ENCODE measurements at regions not wholly inside any gene's neighbourhood (a gene's known extent, or its start where the extent isn't known, plus 50 kb on each side); places are given as distances from the start of the nearest gene placed in this dataset.

DNA sequence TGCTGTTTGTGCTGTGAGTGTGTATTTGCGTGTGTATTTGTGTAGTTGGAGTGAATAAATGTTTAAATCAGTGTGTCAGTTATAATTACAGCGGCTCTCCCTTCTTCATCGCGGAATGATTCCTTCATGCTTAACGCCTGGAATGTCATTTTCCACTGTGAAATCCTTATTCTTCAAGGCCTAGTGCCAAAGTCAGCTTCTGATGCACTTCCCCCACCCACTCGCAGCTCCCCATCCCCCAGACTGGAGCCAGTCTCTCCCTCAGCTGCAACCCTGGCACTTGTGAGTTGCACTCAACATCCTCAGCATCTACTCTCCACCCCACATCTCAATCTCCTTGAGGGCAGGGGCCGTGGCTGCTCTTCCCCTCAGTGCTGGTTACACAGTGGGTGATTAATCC lies 583.0 kb downstream of the BCOR start:
- TF ChIP-seq ZNF274 (IDR thresholded peaks at IDR 0.05; ENCODE audit: low read depth, low read length): no peak
- H3K4me3 ChIP-seq (ENCODE audit: low read length): no peak overlapping the region

DNA sequence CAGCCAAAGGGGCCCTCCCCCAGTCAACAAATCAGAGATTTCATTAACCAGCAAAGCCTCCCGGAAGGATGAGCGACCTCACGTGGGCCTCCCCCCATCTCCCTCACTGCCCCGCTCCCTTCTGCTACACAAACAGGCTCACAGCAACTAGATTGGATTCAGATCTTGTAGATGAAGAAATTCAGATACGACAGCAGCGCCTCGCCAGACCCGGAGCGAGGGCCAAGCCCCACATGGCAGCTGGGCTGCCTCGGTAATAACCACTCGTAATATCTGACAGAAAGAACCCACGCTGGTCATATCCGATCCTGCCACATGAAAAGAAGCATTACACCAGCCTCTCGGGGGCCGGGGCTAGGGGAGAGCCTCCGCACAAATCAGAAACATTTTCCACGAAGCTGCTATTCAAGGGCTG lies 581.3 kb downstream of the BCOR start:
- H3K4me3 ChIP-seq (ENCODE audit: low read length): no peak overlapping the region
- TF ChIP-seq ZNF274 (IDR thresholded peaks at IDR 0.05; ENCODE audit: low read depth, low read length): no peak

DNA sequence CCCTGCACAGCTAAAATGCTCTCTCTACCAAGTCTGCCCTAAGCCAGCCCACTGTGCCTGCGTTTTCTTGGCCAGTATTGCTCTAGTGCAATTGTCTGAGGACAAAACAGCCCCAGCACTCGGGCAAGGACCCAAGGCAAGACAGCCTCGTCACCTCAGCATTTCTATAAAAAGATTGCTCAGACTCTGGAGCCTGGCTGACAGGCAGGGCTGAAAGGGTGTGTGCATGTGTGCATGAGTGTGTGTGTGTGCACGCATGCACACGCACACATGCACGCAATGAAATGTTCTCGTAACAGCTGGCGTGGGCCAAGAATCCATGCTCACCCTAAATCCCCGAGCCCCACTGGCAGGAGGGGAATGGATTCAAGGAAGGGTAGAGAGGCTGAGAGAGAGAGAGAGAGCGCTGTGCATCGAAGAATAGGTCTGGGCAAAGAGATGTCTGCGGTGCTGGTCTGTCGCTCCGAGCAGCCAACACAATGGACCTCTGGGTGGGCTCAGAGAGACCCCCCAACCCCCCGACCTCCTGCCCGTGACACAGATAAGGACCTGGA lies 579.2 kb downstream of the BCOR start:
- no peak for TF ChIP-seq ZNF274 (IDR thresholded peaks at IDR 0.05; ENCODE audit: low read depth, low read length)
- H3K4me3 ChIP-seq (ENCODE audit: low read length): no peak overlapping the region

DNA sequence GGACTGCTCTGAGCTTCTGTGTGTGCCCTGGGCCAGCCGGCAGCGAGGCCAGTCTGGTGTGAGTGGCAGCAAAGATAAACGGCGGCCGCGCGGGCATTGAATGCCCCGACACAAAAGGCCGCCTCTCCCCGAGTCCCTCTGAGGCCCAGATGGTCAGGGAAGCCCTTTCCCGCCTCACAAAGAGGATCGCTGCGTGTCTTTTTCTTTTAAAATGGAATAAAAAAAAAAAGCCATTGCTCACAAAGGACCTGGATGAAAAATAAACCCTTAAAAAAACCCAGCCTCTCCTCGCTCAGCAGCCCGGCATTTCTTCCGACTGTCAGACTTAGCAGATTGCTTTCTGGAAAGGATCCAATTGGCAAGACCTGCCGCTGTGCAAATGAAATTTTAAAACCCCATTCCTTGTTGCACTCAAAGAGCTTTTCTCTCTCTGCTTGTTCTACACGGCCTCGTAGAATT lies 578.7 kb downstream of the BCOR start:
- H3K4me3 ChIP-seq (ENCODE audit: low read length): no peak overlapping the region
- no peak for TF ChIP-seq ZNF274 (IDR thresholded peaks at IDR 0.05; ENCODE audit: low read depth, low read length)

DNA sequence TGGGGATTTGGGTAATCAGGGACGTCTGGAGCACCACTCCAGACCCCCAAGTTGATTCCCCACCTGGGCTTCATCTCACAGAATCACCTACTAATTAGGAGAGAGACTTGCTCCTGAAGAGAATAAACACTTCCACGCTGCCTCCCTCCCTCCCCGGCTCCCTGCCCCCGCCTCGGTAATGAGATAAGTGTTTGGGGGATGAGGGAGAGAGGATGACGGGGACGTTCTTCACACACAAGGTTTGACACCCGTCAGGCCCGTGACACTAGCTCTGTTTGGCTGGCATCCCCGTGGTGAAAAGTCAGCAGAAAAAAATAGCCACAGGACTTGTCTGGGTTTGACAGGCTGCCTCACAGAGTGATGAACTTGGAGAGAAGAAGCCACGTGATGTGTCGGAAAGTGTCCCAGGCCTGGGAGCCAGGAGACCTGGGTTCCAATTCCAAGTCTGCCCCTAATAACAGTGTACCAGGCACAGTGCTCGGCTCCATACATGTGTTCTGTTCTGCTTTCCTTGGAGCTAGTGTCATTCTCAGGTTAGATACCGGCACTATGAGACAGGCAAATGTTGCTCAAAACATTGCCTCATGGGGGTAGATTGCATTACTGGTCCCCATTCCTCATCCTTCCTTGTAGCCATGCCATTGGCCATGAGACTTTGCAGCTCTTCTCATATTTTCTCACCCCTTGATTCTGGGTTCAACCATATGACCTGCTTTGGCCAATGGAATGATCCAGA lies 578.0 kb downstream of the BCOR start:
- no peak for TF ChIP-seq ZNF274 (IDR thresholded peaks at IDR 0.05; ENCODE audit: low read depth, low read length)
- H3K4me3 ChIP-seq (ENCODE audit: low read length): no peak overlapping the region

DNA sequence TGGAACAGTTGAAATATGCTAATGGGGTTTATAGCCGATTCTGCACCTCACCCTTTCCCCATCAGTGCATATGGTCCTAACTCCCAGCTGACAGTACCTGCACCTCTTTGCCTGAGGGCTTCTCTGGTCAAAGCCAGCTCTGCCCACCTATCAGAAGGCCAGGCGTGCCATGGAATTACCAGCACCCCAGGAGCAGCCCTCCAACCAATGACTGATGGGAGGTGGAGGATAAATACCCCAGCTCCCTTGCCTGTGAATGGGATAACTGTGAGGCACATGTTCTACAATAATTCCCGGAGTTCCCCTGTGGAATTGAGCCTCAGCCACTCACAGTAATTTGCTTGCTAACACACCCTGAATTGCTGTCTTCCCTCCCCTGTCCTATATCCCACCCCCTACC lies 572.0 kb downstream of the BCOR start:
- H3K4me3 ChIP-seq (ENCODE audit: low read length): no peak overlapping the region
- no peak for TF ChIP-seq ZNF274 (IDR thresholded peaks at IDR 0.05; ENCODE audit: low read depth, low read length)

DNA sequence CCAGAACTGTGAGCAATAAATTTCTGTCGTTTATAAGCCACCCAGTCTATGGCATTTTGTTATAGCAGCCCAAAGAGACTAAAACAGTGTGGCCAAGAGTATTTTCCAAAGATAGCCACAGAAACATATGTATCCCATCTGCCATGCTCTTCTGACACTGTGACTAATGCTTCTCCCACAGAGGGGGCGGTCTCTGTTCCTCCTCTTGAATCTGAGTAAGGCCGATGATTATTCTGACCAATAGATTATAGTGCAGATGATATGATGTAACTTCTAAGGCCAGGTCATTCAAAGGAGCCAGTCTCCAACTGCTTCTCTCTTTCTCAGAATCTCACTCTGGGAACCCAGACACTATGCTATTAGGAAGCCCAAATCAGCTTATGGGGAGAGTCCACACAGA lies 570.7 kb downstream of the BCOR start:
- no peak overlapping the region for H3K4me3 ChIP-seq (ENCODE audit: low read length)
- TF ChIP-seq ZNF274 (IDR thresholded peaks at IDR 0.05; ENCODE audit: low read depth, low read length): no peak

DNA sequence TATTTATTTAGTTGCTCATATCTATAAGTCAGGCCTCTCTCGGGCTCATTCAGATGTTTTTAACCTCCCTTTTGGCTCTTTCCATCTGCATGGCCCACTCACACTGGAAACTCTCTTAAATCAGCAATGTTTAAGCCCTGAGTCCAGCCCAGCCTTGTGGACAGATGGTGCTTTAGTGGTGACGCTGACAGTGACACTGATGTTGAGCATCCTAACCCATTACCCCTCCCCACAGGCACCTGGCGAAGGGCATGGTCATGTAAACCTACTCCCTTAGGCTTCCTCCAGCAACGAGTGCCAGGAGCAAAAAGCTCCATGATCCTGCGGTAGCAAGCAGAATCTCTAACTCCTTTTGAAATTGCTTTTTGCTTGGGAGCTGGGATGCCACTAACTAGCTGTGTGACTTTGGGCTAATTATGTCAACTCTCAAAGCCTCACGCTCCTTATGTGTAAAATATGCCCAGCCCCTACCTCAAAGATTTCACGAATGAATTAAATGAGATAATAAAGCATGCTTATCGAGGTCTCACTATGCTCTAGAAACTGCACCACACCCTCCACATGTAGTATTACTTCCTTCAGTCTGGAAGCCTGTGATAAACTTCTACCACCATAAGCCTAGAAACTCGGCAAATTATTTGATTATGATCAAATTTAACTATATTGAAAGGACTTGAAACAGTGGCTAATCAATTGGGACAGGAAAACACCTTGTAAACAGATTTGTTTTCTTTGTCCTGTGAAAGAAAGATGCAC lies 569.4 kb downstream of the BCOR start:
- H3K4me3 ChIP-seq (ENCODE audit: low read length): no peak overlapping the region
- no peak for TF ChIP-seq ZNF274 (IDR thresholded peaks at IDR 0.05; ENCODE audit: low read depth, low read length)

DNA sequence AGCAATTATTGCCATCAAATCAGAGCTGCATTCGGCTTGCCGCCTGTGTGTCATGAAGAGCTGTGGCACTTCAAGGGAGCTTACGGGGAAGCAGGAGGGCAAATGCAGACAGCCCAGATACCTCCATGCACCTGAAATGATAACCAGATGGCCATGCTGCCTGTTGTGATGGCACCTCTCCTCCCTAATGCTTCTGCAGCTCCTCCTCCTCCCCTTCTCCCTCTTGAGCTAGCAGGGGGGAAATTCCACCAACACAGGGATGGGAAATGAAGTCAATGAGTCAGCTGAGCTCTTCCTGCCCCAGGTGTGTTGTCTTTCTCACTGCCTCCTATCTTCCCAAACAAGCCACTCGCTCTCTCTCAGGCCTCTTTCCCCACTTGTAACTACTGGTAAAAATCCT lies 565.0 kb downstream of the BCOR start:
- H3K4me3 ChIP-seq (ENCODE audit: low read length): no peak overlapping the region
- TF ChIP-seq ZNF274 (IDR thresholded peaks at IDR 0.05; ENCODE audit: low read depth, low read length): no peak

DNA sequence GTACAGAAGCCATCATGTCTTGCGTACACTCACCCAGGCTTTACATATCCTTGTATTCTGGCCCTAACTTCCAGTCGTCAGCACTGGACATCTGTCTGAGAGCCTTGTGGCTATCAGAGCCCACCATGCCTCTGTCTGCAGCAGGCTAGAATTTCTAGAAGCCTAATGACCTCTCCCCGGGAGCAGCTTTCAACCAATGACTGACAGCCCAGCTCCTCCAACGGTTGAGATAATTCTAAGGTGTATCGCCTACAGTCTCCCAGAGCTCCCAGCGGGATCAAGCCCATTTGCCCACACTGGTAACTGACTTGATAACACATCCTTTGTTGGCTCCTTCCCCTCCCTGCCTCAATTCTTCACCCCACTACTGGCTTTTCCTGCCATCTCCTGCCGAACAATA lies 562.8 kb downstream of the BCOR start:
- no peak for TF ChIP-seq ZNF274 (IDR thresholded peaks at IDR 0.05; ENCODE audit: low read depth, low read length)

DNA sequence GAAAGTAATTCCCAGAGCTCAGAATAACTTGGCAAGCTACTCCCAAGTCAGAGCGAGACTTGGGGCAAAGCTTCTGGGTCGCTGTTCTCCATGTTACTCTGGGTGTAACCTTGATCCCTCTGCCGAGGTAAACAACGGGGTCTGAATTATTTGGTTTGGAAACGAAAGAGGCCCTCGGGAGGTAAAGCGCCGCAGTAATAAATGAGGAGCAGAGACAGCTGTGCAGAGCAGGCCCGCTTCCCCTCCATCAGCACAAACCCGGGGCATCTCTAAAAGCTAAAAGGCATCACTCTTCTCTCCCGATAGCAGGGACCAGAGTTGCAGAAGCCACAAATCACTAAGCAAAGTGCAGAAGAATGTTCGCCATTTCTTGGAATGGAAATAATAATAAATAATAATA lies 561.5 kb downstream of the BCOR start:
- TF ChIP-seq ZNF274 (IDR thresholded peaks at IDR 0.05; ENCODE audit: low read depth, low read length): no peak
- no peak overlapping the region for H3K4me3 ChIP-seq (ENCODE audit: low read length)

More for the DNA sequence above, 562.8 kb downstream of the BCOR start:
- no peak overlapping the region for H3K4me3 ChIP-seq (ENCODE audit: low read length)

DNA sequence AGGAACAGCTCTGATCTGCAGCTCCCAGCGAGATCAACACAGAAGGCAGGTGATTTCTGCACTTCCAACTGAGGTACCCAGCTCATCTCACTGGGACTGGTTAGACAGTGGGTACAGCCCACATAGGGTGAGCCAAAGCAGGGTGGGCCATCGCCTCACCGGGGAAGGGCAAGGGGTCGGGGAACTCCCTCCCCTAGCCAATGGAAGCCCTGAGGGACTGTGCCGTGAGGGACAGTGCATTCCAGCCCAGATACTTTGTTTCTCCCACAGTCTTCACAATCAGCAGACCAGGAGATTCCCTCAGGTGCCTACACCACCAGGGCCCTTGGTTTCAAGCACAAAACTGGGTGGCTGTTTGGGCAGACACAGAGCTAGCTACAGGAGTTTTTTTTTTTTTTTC lies 555.9 kb downstream of the BCOR start:
- no peak overlapping the region for H3K4me3 ChIP-seq (ENCODE audit: low read length)
- no peak for TF ChIP-seq ZNF274 (IDR thresholded peaks at IDR 0.05; ENCODE audit: low read depth, low read length)

DNA sequence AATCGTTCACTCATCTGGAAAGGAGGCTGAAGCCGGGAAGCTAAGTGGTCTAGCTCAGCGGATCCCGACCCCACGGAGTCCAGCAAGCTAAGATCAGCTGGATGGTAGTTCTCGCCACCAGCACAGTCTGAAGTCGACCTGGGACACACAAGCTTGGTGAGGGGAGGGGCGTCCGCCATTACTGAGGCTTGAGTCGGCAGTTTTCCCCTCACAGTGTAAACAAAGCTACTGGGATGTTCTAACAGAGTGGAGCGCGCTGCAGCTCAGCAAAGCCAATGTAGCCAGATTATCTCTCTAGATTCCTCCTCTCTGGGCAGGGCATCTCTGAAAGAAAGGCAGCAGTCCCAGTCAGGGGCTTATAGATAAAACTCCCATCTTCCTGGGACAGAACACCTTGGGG lies 555.4 kb downstream of the BCOR start:
- no peak overlapping the region for H3K4me3 ChIP-seq (ENCODE audit: low read length)
- TF ChIP-seq ZNF274 (IDR thresholded peaks at IDR 0.05; ENCODE audit: low read depth, low read length): no peak

DNA sequence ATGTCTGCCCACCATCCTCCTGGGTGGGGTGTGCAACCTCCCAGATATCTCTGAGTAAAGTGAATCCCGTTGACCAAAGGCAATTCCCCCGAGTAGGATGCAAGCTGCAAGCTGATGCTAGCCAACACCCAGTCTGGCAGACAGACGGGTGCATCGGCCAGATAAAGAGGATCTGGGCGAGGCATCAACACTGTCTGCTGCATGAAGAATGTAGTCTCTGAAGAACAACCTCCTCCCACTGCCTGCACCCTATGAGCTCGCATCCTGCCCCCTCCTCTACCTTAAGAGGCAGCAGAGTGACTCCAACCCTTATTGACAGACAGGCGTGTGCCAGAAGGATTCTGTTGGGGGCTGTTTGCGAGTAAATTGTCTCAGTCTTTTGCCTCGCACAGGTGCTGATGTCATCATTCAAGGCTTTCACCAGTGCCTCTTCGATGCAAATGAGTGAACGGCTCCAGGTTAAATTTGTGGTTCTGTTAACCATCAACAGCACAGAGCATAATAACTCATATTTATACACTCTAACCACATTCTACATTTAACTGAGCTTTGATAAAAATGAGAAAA lies 546.9 kb downstream of the BCOR start:
- no peak for TF ChIP-seq ZNF274 (IDR thresholded peaks at IDR 0.05; ENCODE audit: low read depth, low read length)
- no peak overlapping the region for H3K4me3 ChIP-seq (ENCODE audit: low read length)

DNA sequence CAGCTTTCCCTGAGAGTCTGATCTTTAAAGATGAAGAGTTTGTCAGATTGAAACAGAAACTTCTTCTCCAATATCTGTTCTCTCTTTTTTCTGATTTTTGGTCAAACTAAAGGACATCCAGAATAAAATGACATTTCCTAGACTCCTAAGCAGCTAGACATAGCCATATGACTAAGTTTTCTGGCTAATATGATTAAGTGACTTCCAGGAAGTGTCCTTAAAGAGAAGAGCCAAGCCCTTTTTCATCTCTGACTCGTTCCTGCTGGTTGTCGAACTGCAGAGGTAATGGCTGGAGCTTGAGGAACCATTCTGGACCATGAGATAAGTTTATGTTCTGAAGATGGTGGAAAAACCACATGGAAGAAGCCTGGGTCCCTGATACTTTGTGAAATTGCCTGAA lies 546.0 kb downstream of the BCOR start:
- H3K4me3 ChIP-seq (ENCODE audit: low read length): no peak overlapping the region
- TF ChIP-seq ZNF274 (IDR thresholded peaks at IDR 0.05; ENCODE audit: low read depth, low read length): no peak
